Daoy (cell line): ENCODE measurements at regions not wholly inside any gene's neighbourhood (a gene's known extent, or its start where the extent isn't known, plus 50 kb on each side); places are given as distances from the start of the nearest gene placed in this dataset.
A peak's percentile ranks its signal among the peaks of the same experiment; 100 is the strongest.

ENCODE experiments used
- DNase-seq: peaks from one replicate; pipeline ENCODE4 v3.0.0-alpha.2; 2015; ENCODE audit warnings: low read depth

DNA sequence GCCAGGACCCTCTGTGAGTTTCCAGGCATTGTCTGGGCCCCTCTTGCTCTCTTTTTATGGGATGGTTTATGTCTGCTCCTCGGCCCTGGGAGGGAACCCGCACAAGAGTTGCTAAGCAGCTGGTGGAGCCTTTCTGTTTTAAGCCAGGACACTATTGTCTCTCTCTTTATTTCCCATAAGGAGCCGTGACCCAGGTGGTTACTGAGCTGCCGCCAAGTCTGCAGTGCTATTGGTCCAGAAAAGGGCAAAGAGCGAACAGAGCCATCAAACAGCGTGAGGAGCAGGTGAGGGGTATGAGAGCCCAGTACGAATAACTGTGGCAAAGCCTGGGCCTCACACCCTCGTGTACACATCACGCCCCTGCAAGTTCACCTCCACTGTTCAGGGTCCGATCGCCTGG is 280.2 kb downstream of the SHQ1 start:
- DNase-seq, result no peak

- no peak for DNase-seq
Measured at GRCh38 chr3:72567474-72567873, 280.8 kb downstream of the SHQ1 start.

DNA sequence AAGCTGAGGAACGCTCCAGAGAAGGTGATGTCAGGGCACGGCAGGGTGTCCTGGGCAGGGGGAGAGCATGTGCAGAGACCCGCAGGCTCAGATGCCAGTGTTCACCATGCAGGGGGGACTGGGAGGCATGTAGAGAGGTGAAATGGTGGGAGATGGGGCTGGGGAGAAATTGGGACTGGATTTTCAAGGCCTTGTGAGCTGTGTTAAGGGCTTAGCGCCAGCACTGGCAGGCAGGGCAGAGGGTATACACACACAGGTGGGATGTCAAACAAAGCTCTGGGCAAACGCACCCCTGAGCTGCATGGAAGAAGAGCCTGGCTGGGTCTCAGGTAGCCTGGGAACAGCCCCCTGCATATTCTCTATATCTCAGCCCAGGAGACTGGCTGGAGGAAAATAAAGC is 282.7 kb downstream of the SHQ1 start:
- DNase-seq, result no peak

- DNase-seq, result no peak
Measured at GRCh38 chr3:72563690-72564370, 284.4 kb downstream of the SHQ1 start.

DNA sequence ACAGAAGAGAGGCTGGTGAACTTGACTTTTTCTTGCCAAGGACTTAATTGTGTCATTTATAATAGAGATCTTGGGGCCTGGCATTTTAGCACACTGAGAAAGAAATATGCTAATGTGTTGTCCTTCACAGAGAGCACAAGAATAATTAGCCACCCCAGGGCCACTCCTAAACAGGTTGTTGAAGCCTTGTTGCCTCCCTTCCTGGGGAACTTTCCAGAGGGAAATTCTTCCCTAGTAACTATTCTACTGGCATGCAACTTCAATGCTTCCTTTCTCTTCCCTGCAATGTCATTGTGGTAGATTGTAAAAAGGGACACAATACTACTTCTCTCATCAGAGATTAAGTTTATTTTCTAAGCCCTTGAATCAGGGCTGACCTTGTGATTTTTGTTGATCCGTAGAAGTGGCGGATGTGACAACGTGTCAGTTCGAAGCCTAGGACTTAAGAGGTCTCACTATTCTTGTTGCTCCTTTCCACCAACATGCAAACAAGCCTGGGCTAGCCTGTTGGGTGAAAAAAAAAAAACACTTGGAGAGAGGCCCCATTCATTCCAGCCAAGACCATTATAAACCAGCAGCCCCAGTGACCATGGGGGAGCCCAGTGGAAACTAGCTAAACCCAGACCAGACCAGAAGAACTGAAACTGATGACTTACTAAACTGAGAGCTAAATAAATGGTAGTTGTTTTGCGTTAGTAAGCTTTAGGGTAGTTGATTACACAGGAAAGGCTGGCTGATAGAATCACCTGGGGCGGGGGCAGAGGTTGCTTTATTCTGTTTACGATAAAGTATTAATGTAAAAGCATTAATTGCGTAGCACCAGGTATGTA is 287.2 kb downstream of the SHQ1 start:
- no peak for DNase-seq

GRCh38 chr3:72559385-72559784 is 288.9 kb downstream of the SHQ1 start:
- DNase-seq, result no peak

DNA sequence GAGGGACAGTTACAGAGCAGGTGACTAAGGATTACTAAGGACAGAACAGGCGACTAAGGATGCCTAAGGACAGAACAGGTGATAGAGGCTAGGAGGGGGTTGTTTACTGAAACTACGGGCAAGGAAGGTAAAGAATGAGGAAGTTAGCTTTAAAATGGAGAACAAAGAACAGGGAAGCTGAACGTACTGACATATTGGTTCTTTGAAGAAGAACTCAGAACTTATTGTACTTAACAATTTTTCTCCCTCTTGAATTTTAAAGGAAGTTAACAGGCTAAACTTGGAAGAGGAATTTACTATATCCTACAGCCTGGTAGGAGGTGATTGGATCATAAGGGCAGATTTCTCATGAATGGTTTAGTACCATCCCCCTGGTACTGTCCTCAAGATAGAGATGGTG is 290.2 kb downstream of the SHQ1 start:
- no peak for DNase-seq

DNA sequence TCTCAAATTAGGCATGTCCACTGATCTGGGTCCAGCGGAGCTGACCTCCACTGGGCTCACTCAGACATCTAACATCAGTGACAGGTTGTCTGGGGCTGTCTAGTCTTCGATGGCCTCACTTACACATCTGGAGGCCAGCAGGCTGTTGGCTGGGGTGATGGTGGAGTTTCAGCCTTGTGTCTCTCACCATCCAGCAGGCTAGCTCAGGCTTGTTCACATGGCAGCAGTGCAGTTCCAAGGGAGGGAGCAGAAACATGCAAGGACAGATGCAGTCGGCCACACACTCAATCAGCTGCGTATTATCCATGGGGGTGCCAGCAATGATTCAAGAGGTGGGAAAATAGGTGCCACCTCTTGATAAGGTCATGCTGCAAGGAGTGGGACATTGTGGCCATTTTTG is 292.5 kb downstream of the SHQ1 start:
- no peak for DNase-seq

GRCh38 chr3:72554689-72555088 is 293.6 kb downstream of the SHQ1 start:
- no peak for DNase-seq

DNA sequence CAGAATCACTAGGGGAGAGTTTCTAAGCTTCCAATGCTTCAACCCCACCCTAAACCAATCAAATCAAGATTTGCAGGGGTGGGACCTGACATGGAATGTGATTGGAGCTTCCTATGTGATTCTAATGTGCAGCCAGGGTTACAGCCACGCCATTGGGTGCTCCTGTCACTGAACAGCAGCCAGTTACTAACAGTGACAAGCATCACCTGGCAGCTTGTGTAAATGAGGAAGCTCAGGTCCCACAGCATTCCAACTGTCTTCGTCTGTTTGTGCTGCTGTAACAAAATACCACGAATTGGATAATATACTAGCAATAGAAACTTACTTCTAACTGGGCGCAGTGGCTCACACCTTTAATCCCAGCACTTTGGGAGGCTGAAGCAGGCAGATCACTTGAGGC is 294.9 kb downstream of the SHQ1 start:
- DNase-seq, result no peak

DNA sequence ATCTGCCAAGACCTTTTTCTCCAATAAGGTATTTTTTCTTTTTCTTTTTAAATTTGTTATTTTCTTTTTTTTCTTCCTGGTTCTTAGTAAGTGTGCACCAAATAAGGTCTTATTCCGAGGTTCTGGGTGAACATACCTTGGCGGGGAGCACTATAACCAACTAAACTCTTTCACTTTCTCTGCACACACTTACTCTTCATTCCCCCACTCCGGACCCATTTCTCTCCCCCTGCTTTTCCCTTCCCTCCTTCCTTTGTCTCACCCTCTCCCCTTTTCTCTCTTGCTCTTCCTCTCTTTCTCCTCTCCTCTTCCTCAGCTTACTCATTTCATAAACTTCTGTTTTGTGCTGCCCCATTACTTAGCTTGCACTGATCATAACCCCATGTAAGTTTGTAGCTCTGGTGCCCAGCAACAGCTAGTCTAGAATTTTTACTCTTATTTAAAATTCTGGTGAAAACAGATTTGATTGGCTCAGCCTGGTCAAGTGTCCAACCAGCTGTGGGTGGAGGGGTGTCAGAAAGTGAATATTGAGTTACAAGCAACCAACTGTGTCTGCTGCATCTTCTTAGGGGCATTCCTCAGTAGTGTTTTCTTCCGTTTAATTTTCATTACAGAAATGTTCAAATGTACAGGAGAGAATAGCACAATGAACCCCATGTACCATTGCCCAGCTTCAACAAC is 297.5 kb downstream of the SHQ1 start:
- DNase-seq, result no peak

- DNase-seq, result peak; percentile 18
Measured at GRCh38 chr3:72549761-72550581, 298.3 kb downstream of the SHQ1 start.

DNA sequence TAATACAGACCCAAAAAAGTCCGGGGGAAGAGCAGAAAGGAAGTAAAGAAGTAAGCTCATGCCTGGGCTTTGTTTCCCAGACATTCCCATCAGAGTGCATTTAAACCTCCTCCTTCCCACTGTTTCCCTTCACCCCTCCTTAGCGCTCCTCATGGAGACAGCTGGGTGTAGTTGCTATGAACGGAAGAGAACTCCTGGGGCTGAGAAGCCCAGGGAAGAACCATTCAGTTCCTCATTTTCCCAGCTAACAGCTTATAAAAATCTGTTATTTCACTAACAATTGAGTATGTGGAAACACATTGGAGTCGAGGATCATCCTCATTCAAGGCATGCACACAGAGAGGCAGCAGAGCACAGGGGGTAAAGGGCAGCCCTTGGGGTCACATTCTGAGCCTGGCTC is 299.3 kb downstream of the SHQ1 start:
- DNase-seq, result no peak

DNA sequence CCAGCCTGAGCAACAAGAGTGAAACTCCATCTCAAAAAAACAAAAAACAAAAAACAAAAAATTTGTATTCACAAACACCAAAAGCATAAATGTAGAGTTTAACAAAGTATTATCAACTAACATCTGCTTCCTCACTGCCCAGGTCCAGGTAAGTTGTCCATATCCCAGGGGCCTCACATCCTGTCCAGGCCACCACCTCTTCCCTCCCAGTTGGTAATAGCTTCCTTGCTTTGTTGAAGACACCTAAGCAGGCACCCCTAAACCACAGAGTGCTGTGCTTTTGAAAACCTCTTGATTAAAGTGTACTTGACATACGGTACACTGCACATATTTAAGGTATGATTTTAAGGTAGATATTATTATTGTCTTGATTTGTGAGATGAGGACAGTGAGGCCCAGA is 299.8 kb downstream of the SHQ1 start:
- no peak for DNase-seq

DNA sequence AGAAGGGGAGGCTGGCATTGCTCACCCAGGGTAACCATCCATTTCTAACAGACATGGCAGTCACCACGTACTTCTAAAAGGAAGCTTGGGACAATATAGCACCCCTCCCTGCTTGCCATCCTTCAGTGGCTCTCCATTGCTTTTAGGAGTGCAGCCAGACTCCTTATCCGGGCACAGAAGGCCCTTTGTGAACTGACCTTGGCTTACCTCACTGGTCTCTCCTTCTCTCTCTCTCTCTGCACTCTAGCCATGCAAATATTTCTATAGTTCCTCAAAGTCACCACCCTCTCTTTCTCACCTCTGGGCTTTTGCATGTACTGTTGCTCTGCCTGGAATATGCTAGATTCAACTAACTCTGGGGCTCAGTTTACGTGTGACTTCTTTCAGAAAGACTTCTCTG is 301.1 kb downstream of the SHQ1 start:
- DNase-seq, result no peak

- no peak for DNase-seq
Measured at GRCh38 chr3:72544239-72544638, 304.0 kb downstream of the SHQ1 start.

GRCh38 chr3:72543246-72543645 is 305.0 kb downstream of the SHQ1 start:
- no peak for DNase-seq

DNA sequence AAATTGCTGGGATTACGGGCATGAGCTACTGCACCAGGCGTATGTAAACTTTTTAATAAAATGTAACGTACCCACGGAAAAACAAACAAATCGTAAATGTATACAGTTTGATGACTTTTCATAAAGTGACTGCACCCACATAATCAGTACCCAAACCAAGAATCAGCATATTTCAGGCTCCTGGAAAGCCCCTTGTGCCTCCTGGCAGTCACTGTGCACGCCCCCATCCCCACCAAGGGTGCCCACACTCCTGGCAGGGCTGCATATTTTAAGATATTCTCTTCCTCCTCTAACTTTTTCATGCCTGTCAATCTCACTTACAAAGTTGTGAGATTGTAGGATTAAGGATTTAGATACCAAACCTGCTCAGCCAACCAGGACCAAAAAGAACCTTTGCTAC is 305.5 kb downstream of the SHQ1 start:
- no peak for DNase-seq

DNA sequence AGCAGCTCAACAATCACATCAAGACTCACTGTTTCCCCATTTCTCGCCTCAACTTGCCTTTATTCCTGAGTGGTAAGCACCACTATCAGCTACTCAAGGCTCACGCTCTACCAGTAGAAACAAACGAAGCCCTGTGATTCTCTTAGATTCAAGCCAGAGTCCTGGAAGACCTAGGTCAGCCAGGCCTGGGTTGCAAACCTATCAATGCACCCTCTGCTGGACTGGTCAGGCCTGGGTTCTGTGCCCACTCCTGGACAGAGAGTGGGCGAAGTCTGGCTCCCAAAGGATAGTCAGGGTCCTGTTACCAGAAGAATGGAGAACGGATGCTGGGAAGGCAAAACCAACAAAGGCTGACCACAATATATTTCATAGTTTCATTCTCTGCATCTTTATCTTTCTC is 308.4 kb downstream of the SHQ1 start:
- DNase-seq, result no peak

GRCh38 chr3:72538070-72538745 is 310.0 kb downstream of the SHQ1 start:
- DNase-seq, result no peak

- DNase-seq, result no peak
Measured at GRCh38 chr3:72537448-72537847, 310.8 kb downstream of the SHQ1 start.

DNA sequence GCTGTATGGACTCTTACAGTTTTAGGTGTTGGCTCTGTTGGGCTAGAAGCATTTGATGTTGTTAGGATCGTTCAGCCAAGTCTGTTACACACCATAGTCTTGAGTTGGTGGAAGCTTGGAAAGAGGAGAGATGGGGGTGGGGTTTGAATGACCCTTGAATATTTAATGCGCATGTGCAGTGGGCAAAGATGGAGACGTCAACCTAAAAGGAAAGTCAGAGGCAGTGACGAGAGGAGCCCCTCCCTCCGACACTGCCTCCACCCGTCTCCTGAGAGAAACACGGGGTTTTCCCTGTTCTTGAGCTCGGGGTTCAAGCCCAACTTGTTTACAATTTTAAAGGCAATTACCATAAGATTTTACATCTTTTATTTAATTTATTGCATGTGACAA is 311.4 kb downstream of the SHQ1 start:
- no peak for DNase-seq
